T-helper 2 cell treated with Interferon-gamma antibody and Interleukin-4, amounts not matched to agents 100 ng/mL and 5 ng/mL, for 36 hours (primary cell): ENCODE measurements at regions not wholly inside any gene's neighbourhood (a gene's known extent, or its start where the extent isn't known, plus 50 kb on each side); places are given as distances from the start of the nearest gene placed in this dataset.
"Not testable (repeated sequence)": the region's sequence is repeated elsewhere in the genome, so short reads cannot be mapped to it uniquely, and the experiment has no call there.

Source experiments
- intact Hi-C: fragments of 100-400 bp; cut with micrococcal nuclease; formaldehyde crosslinking; loops from one replicate; pipeline ENCODE4 v1.15.1; 2023

- intact Hi-C loops, result no loop called here
Observed at GRCh38 chr7:97373736-97374135, 256.2 kb downstream of the SDHAF3 start.

GRCh38 chr7:97377713-97378112 is 260.2 kb downstream of the SDHAF3 start:
- intact Hi-C loops, result no loop called here

GRCh38 chr7:97381815-97382554 is 264.5 kb downstream of the SDHAF3 start:
- intact Hi-C loops, result no loop called here

DNA sequence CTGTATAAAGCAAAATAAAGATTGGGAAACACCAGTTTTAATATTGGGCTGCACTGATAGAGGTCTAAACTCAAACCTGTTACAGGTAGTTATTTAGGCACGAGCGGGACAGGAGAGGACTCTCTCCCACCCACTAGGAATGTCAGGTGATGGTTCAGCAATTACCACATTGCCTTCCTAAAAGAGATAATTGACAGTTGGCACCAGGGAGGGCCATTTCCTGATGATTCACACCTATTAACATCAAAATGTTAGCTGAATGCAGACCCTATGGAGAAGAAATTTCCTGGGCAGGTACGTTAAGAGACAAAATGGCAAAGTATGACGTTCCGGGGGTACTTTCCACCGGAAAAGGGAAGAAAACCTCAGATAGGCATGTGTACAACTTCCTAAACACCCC is 272.6 kb downstream of the SDHAF3 start:
- intact Hi-C loops, result no loop called here

DNA sequence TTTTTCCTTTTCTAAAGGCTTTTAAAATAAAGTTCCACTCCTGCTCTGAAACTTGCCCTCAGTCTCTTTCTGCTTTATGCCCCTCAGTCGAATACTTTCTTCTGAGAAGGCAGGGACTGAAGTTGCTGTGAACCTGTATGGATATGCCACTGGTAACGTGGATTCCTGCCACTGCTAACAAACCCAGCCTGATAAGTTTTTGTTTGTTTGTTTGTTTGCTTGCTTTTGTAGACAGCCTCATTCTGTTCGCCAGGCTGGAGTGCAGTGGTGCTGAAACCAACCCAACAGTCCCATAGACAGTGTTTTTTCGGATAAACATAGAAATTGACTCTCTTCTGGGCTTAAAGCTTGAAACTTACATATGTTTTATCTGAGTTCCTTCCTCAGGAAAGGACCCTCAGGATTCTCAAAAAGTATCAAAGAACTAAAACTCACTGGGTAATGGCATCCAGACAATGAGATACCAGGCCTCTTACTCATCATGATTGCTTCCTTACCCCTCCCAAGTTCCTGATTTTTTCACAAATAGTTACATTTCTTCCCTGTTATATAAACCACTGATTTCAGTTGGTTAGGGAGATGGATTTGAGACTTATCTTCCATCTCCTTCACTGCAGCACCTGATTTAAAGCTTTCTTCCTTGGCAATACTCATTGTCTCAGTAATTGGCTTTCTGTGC is 273.6 kb downstream of the SDHAF3 start:
- intact Hi-C loops, result no loop called here

GRCh38 chr7:97401398-97401797 is 283.9 kb downstream of the SDHAF3 start:
- intact Hi-C loops, result no loop called here

DNA sequence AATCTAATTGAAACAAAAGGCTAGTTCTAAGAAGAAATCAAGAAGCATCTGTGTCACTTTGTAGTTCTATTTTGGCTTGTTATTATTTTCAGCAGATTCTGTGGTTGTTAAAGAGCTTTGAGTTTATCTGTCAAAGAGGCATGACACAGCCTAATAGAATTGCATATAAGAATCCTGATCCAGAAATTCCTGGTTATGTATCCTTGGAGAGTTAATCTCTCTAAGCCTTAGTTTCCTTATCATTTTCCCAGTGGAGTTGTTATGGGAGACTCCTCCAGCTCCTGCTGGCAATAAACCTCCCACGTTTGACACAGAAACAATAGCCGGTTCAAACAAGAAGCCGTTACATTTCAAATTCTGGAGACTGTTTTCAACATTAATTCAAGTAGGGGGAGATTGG is 288.3 kb downstream of the SDHAF3 start:
- intact Hi-C loops, result no loop called here

DNA sequence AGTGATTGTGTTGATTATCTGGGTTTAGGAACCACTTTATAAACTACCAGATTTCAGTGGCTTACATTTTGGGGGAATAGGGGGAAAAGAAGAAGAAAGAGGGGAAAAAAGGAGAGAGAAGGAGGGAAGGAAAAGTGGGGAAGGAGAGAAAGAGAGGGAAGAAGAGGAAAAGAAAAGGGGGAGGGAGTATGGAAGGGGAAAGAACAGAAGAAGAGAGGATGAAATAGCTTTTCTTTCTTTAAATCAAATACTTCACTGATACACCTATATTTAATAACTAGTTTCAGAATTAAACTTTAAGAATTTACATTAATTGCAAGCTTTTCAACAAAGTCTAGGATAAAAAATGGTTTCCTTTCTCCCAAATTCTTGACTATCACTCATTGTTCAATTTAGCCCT is 289.6 kb downstream of the SDHAF3 start:
- intact Hi-C loops, result no loop called here

DNA sequence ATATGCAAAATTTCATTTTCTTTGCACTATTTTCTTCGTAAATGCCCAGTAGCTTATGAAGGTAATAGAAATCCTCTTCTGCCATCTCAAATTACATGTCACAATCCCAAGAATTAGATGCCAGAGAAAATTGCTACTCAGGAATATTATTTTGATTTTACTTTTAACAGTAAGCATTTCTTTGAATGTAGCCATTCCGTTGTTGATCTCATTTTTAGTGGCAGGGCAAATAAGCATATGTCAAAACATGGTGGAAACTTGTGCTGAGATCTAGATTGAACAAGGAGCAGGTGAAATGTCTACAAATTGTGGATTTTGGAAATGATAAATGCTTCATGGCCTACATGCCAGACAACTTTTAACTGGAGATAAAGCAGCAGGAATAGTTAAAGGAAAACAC is 291.8 kb downstream of the SDHAF3 start:
- intact Hi-C loops, result no loop called here

GRCh38 chr7:97418312-97418711 is 300.8 kb downstream of the SDHAF3 start:
- intact Hi-C loops, result no loop called here

DNA sequence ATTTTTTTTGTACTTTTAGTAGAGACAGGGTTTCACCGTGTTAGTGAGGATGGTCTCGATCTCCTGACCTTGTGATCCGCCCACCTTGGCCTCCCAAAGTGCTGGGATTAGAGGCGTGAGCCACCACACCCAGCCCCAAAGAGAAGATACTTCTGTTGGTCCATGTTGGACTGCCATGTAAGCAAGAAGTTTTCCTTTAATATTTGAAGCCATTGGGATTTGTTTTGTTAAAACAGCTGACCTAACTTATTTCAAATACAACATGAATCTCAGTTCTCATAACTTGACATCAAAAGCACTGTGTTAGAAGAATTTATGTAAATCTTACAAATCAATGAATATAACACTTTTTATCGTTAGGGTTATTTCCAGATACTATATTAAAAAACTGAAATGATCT is 302.4 kb downstream of the SDHAF3 start:
- intact Hi-C loops, result no loop called here

DNA sequence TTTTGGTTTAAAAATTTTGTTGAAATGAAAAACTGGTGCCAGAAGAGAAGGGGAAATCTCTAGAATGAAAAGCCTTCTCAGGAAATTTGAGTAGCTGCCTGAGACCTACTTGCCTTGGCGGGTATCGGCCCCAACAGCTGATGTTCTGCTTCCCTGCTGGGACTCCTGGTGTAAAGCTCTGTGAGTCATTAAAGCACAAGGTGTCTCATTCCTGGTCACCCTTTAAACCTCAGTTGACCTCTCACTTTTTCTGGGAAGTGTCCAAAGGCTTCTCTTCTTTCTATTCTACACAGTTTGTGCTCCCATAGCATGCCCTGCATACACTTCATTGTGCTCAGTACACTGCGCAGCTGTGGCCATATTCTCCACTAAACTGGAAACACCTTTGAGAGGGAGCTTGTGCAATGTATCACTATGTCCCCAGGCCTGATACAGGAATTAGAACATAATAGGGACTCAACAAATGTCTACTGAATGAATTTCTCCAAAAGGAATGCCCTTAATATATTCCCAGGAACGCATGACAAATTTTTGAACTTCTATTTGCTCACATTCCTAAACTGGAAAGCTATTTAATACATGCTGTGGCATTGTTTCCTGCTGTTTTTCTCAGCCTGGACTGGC is 303.9 kb downstream of the SDHAF3 start:
- intact Hi-C loops, result no loop called here

- intact Hi-C loops, result no loop called here
Observed at GRCh38 chr7:97422046-97422445, 304.5 kb downstream of the SDHAF3 start.

DNA sequence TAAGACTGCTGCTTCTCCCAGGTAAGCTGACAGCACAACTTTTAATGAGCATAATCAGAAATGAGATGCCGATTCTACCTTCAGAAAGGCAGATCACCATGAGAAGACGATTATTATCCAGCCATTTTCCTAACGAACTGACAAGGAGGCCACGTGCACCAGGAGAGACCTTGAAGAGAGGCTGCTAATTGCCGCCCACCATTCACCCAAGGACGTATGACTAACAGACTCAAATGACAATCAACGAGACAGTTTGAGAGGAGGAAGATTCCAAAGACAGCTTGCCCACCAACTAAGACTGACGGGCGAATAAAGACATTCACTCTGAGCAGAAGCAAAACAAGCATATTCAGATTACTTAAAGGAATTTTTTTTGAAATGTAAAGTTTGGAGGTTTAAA is 301.9 kb upstream of the TAC1 start:
- intact Hi-C loops, result no loop called here

DNA sequence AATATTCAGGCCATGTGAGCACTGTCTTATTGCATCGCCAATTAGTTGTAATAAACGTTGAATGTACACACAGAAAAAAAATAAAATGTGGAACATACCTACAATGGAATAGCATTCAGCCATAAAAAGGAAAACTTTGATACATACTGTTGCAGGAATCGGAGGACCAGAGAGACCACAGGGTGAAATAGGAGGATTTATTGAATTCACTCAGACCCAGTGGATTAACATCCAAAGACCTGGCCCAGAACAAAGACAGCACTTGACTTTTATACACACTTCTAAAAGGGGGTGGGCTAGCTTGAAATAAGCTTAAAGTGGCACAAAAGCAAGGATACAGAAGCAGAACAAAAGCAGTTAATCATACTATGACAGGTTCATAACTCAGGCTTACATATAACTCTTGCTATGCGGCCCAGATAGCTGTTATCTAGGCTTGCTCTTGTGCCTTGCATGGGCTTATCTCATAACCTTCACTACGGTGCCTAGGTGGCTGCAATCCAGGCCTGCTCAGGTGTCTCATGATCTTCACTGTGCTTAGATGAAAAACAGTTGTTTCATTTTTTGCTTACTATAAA is 292.2 kb upstream of the TAC1 start:
- intact Hi-C loops, result no loop called here

GRCh38 chr7:97446361-97446760 is 285.5 kb upstream of the TAC1 start:
- intact Hi-C loops, result no loop called here

- intact Hi-C loops, result not testable (repeated sequence)
Observed at GRCh38 chr7:97449448-97449847, 282.4 kb upstream of the TAC1 start.

GRCh38 chr7:97450516-97450915 is 281.4 kb upstream of the TAC1 start:
- intact Hi-C loops, result no loop called here

DNA sequence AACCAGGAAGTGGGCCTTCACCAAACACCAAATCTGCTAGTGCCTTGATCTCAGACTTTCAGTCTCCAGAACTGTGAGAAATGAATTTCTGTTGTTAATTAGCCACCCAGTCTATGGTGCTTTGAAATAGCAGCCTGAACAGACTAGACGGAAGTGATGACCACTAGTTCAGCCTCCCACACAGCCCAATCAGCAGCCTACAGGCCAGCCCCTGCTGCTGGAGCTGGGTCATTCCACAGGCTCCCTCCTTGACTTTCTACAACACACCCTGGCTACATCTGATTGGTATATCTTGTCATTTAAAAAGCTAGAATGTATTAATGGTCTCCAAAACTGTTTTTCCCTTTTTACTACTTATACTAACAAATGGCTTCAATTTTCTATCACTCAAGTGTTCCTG is 277.2 kb upstream of the TAC1 start:
- intact Hi-C loops, result no loop called here

GRCh38 chr7:97457054-97457453 is 274.8 kb upstream of the TAC1 start:
- intact Hi-C loops, result no loop called here

- intact Hi-C loops, result no loop called here
Observed at GRCh38 chr7:97460433-97460832, 271.5 kb upstream of the TAC1 start.

DNA sequence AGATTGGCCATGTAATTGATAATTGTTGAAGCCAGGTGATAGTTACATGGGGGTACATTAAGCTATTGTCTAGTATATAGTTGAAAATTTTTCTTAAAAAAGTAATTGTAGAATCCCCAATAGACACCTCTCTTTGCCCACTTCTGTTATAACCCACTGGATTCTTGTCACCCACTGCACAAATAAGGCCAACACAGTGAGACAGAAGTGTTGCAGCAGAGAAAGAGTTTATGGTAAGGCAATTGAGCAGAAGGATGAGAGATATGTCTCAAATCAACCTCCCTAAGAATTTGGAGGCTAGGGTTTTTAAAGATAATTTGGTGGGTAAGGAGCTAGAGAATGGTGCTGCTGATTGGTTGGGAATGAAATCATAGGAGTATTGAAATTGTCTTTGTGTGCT is 270.3 kb upstream of the TAC1 start:
- intact Hi-C loops, result no loop called here
